ENCODE measurements at regions not wholly inside any gene's neighbourhood (a gene's known extent, or its start where the extent isn't known, plus 50 kb on each side); places are given as distances from the start of the nearest gene placed in this dataset.

DNA sequence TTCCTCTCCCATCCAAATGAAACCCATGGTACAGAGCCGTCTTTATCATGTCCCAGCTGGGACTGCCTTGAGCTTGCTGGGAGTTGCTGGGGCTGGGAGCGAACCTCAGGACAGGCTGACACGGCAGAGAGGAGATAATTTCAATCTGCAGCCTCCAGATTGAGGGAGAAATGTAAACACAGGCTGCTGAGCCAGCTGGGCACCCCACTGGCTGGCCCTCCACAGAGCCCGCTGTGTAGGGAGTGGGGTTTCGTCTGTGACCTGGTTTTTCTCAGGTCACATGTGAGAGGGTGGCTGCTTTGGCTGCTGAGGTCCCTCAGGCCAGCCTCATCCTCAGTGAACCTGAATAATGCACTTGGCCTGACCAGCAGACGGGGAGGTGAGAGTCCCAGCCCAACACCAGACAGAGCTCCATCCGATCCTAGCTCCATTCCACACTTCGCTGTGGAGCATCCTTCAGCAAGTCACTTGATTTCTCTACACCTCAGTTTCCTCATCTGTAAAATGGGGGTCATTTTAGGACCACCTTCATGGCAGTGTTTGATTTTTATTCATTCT is 121.6 kb upstream of the MRPS22 start:
- H3K27ac ChIP-seq (ENCODE audit: control insufficient read depth, insufficient read depth): no peak overlapping the region
- ATAC-seq (no peak), DNase-seq (ENCODE audit: low read depth, low spot score) (no peak), FAIRE-seq (no peak)
- in situ Hi-C loops (cut with MboI) (no loop called here), intact Hi-C loops (cut with micrococcal nuclease; ENCODE audit: unreplicated experiment) (no loop called here)
- no peaks in the 10 kb centered on the region for H3K4me1 ChIP-seq (ENCODE audit: control insufficient read depth, insufficient read depth, low read length)
- ChIA-PET RAD21 (ENCODE audit: unreplicated experiment) (no interaction called here), POLR2A (no interaction called here), SMC1A (ENCODE audit: uncharacterized antibody, unreplicated experiment) (interaction anchor here (0.7 kb wide), 1 partner anchor 63 kb away, joined by 3 read pairs; no protein-coding TSS in a partner anchor), CTCF (no interaction called here)
- no peak overlapping the region for H3K4me3 ChIP-seq
- H3K9ac ChIP-seq (ENCODE audit: control insufficient read depth, insufficient read depth, low read length): no peak overlapping the region
- BruUV-seq (replicated peaks): no TSS peak
- no peaks in the 10 kb centered on the region for H3K9me3 ChIP-seq (replicated peaks; ENCODE audit: control insufficient read depth, insufficient read depth, low read length)
- H3K36me3 ChIP-seq (ENCODE audit: control insufficient read depth in 2 of 2, insufficient read depth in 2 of 2, low read length in 1 of 2): no peaks in the 10 kb centered on the region
- no peaks in the 10 kb centered on the region for H3K79me2 ChIP-seq (ENCODE audit: control insufficient read depth, insufficient read depth, low read length)
- H3K27me3 ChIP-seq (replicated peaks in 1 of 2; ENCODE audit: control insufficient read depth in 2 of 2, insufficient read depth in 2 of 2, low read length in 1 of 2): no peaks in the 10 kb centered on the region; a peak in 3 of 4 replicates
- H3K4me2 ChIP-seq (ENCODE audit: control insufficient read depth, insufficient read depth): no peak overlapping the region
- WGBS (ENCODE audit: insufficient coverage, insufficient replicate concordance, low lambda C conversion rate, missing lambda C conversion rate): 30% methylated on average over 8 of the region's 8 CpGs
- no peaks in the 10 kb centered on the region for H4K20me1 ChIP-seq (ENCODE audit: control insufficient read depth, insufficient read depth)
- TF ChIP-seq MEF2A (IDR thresholded peaks at IDR 0.05; ENCODE audit: insufficient read depth, low read depth, low read length) (no peak), PAX5 (IDR thresholded peaks at IDR 0.05; ENCODE audit: borderline replicate concordance, low read depth, low read length) (no peak), ZNF274 (IDR thresholded peaks at IDR 0.05; ENCODE audit: insufficient read depth, insufficient read length) (no peak), NR2C2 (IDR thresholded peaks at IDR 0.05; ENCODE audit: borderline replicate concordance, control insufficient read depth, insufficient read length, low read depth) (no peak)
- TF ChIP-seq, protein P1, sequence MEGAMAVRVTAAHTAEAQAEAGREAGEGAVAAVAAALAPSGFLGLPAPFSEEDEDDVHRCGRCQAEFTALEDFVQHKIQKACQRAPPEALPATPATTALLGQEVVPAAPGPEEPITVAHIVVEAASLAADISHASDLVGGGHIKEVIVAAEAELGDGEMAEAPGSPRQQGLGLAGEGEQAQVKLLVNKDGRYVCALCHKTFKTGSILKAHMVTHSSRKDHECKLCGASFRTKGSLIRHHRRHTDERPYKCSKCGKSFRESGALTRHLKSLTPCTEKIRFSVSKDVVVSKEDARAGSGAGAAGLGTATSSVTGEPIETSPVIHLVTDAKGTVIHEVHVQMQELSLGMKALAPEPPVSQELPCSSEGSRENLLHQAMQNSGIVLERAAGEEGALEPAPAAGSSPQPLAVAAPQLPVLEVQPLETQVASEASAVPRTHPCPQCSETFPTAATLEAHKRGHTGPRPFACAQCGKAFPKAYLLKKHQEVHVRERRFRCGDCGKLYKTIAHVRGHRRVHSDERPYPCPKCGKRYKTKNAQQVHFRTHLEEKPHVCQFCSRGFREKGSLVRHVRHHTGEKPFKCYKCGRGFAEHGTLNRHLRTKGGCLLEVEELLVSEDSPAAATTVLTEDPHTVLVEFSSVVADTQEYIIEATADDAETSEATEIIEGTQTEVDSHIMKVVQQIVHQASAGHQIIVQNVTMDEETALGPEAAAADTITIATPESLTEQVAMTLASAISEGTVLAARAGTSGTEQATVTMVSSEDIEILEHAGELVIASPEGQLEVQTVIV (IDR thresholded peaks at IDR 0.05; ENCODE audit: borderline replicate concordance, partially characterized antibody): no peak
- H2AFZ ChIP-seq (ENCODE audit: control insufficient read depth, low read depth, low read length): no peak overlapping the region

Data from GM12878 (cell line).